ENCODE measurements at regions not wholly inside any gene's neighbourhood (a gene's known extent, or its start where the extent isn't known, plus 50 kb on each side); places are given as distances from the start of the nearest gene placed in this dataset.

GRCh38 chr5:72597456-72597948 is 90.3 kb upstream of the ZNF366 start:
- Histone ChIP-seq H2AFZ (ENCODE audit: low read length) (peak overlapping the region; percentile 82), H3K4me1 (replicated peaks in 1 of 4; ENCODE audit: control insufficient read depth in 3 of 4, insufficient read depth in 4 of 4, low read length in 3 of 4) (peaks cover 0 to 4% (median 1%) of the 10 kb centered on the region in 4 experiments; a peak in 2 of 7 replicates), H4K20me1 (replicated peaks in 1 of 2; ENCODE audit: control insufficient read depth in 1 of 2, insufficient read depth in 2 of 2, low read length in 2 of 2) (no peaks in the 10 kb centered on the region), H3K9me3 (ENCODE audit: insufficient read depth in 2 of 2, low read depth in 1 of 2, low read length in 1 of 2) (peaks cover 0 to 8% of the 10 kb centered on the region in 2 experiments; a peak in 2 of 4 replicates), H3K18ac (ENCODE audit: extremely low read depth, low read length) (no peak overlapping the region), H2BK12ac (ENCODE audit: low read depth, low read length) (no peak overlapping the region), H3K23me2 (ENCODE audit: low read depth, low read length) (no peaks in the 10 kb centered on the region), H3K27me3 (replicated peaks in 1 of 4; ENCODE audit: control insufficient read depth in 3 of 4, extremely low read depth in 1 of 4, insufficient read depth in 3 of 4, low read length in 3 of 4) (no peaks in the 10 kb centered on the region), H3K36me3 (ENCODE audit: control insufficient read depth in 2 of 4, insufficient read depth in 4 of 4, low read length in 3 of 4) (no peaks in the 10 kb centered on the region; a peak in 1 of 8 replicates), H2BK15ac (ENCODE audit: low read length) (no peak overlapping the region), H3K4me2 (ENCODE audit: insufficient read depth in 1 of 2, low read depth in 2 of 2, low read length in 2 of 2) (no peak overlapping the region), H3K4ac (replicated peaks; ENCODE audit: insufficient read length, low read depth, low read length) (no peak overlapping the region), H3K14ac (ENCODE audit: insufficient read length) (no peak overlapping the region), H3K79me1 (ENCODE audit: low read depth, low read length) (no peaks in the 10 kb centered on the region), H2AK5ac (ENCODE audit: low read depth, low read length) (no peak overlapping the region), H3K27ac (ENCODE audit: low read depth, low read length) (no peak overlapping the region), H4K5ac (ENCODE audit: insufficient read length, low read depth, low read length) (no peak overlapping the region), H3K9ac (replicated peaks in 1 of 4; ENCODE audit: extremely low read depth in 1 of 4, low read depth in 3 of 4, low read length in 3 of 4) (no peak overlapping the region), H2BK5ac (ENCODE audit: low read depth, low read length) (no peak overlapping the region), H2BK20ac (ENCODE audit: low read length) (no peak overlapping the region), H3K79me2 (ENCODE audit: control insufficient read depth in 1 of 2, insufficient read depth in 2 of 2, low read length in 2 of 2) (no peaks in the 10 kb centered on the region), H3K56ac (replicated peaks; ENCODE audit: insufficient read length, low read depth, low read length) (no peak overlapping the region), H3K4me3 (ENCODE audit: extremely low read depth in 1 of 4, insufficient read depth in 2 of 4, low read depth in 3 of 4, low read length in 4 of 4) (no peak overlapping the region), H3K23ac (ENCODE audit: insufficient read length) (no peak overlapping the region), H2BK120ac (replicated peaks; ENCODE audit: low read depth, low read length) (no peak overlapping the region), H4K91ac (replicated peaks; ENCODE audit: insufficient read length, low read length) (no peak overlapping the region), H4K8ac (ENCODE audit: extremely low read depth, insufficient read depth, low read length) (no peak overlapping the region)
- 85% methylated on average over 5 of the region's 5 CpGs; no CpG with 5 or more reads in 1 of the 2 experiments for WGBS, 2 experiments (ENCODE audit: extremely low coverage in 1 of 2, insufficient coverage in 1 of 2, insufficient read length in 1 of 2, insufficient replicate concordance in 2 of 2, low coverage in 1 of 2, low lambda C conversion rate in 2 of 2, missing lambda C conversion rate in 1 of 2)
- TF ChIP-seq BACH1 (IDR thresholded peaks at IDR 0.05; ENCODE audit: low read length) (peak; percentile 42; the same call in 1 of the 2 replicates), MAFK (IDR thresholded peaks at IDR 0.05; ENCODE audit: low read depth, low read length) (peak; percentile 47; the same call in 1 of the 2 replicates), YY1 (IDR thresholded peaks at IDR 0.05; ENCODE audit: low read depth, low read length) (peak; percentile 82), RAD21 (IDR thresholded peaks at IDR 0.05 in 1 of 2, conservative IDR thresholded peaks at IDR 0.05 in 1 of 2; ENCODE audit: low read depth in 2 of 2, low read length in 2 of 2) (no peak), SRF (IDR thresholded peaks at IDR 0.05; ENCODE audit: low read depth, low read length) (no peak)
- ChIA-PET POLR2A (ENCODE audit: partially characterized antibody) (no interaction called here), CTCF (ENCODE audit: partially characterized antibody) (interaction anchor here (0.5 to 0.8 kb wide), 2 partner anchors 9 to 14 kb away, joined by 3 read pairs; no protein-coding TSS in a partner anchor)
- FAIRE-seq (no peak), DNase-seq (ENCODE audit: low read depth in 1 of 2, low spot score in 2 of 2) (no peak)

All from H1 (cell line).